H9 (cell line): ENCODE measurements at regions not wholly inside any gene's neighbourhood (a gene's known extent, or its start where the extent isn't known, plus 50 kb on each side); places are given as distances from the start of the nearest gene placed in this dataset.

Experiments used
- DNase-seq: peaks from one replicate; pipeline ENCODE4 v3.0.0-alpha.2; 2017
- H2AFZ ChIP-seq: one replicate; pipeline ENCODE4 v1.6.1; 2013; ENCODE audit warnings: mild to moderate bottlenecking, low read length, control low read depth, moderate library complexity
- H2AK5ac ChIP-seq: 2 replicates; pipeline ENCODE4 v1.6.1; 2013; ENCODE audit warnings: low read length, control low read depth, mixed read lengths; ENCODE audit not compliant: insufficient read length
- H2BK120ac ChIP-seq: one replicate; pipeline ENCODE4 v1.6.1; 2013; ENCODE audit warnings: low read depth, mild to moderate bottlenecking, low read length, control low read depth, inconsistent platforms; ENCODE audit not compliant: poor library complexity, severe bottlenecking
- H2BK12ac ChIP-seq: 2 replicates; pipeline ENCODE4 v1.6.1; 2013; ENCODE audit warnings: low read length, control low read depth, mixed read lengths, low read depth; ENCODE audit not compliant: insufficient read length
- H2BK15ac ChIP-seq: 2 replicates; pipeline ENCODE4 v1.6.1; 2013; ENCODE audit warnings: low read depth, low read length, control low read depth
- H2BK20ac ChIP-seq: one replicate; pipeline ENCODE4 v1.6.1; 2013; ENCODE audit warnings: low read depth, mild to moderate bottlenecking, low read length, control low read depth, inconsistent platforms; ENCODE audit not compliant: poor library complexity, severe bottlenecking
- H2BK5ac ChIP-seq: 2 replicates; pipeline ENCODE4 v1.6.1; 2013; ENCODE audit warnings: low read length, control low read depth, mixed read lengths; ENCODE audit not compliant: insufficient read length
- H3K14ac ChIP-seq: 2 replicates; pipeline ENCODE4 v1.6.1; 2013; ENCODE audit warnings: low read length, control low read depth; ENCODE audit not compliant: insufficient read depth
- H3K18ac ChIP-seq: 2 replicates; pipeline ENCODE4 v1.6.1; 2013; ENCODE audit warnings: low read depth, mild to moderate bottlenecking, mixed read lengths, low read length, control low read depth; ENCODE audit not compliant: insufficient read length
- H3K23ac ChIP-seq: 2 replicates; pipeline ENCODE4 v1.6.1; 2013; ENCODE audit warnings: low read length, control low read depth, mixed read lengths, low read depth; ENCODE audit not compliant: insufficient read length
- H3K23me2 ChIP-seq: 2 replicates; pipeline ENCODE4 v1.6.1; 2013; ENCODE audit warnings: low read depth, mild to moderate bottlenecking, mixed read lengths, low read length, control low read depth; ENCODE audit not compliant: insufficient read length, poor library complexity, severe bottlenecking
- H3K27ac ChIP-seq: 2 replicates; pipeline ENCODE4 v1.5.1; 2013; ENCODE audit warnings: low read length, control low read depth, mixed read lengths, low read depth; ENCODE audit not compliant: insufficient read length
- H3K27me3 ChIP-seq: 2 replicates; pipeline ENCODE4 v1.6.1; 2013; ENCODE audit warnings: low read length, control low read depth, inconsistent platforms; ENCODE audit not compliant: insufficient read depth
- H3K4ac ChIP-seq: 2 replicates; pipeline ENCODE4 v1.6.1; 2013; ENCODE audit warnings: low read depth, mild to moderate bottlenecking, control low read depth, inconsistent platforms, low read length, moderate library complexity
- H3K4me1 ChIP-seq: 2 replicates; pipeline ENCODE4 v1.6.1; 2013; ENCODE audit warnings: low read length, control low read depth, inconsistent platforms; ENCODE audit not compliant: insufficient read depth
- H3K4me2 ChIP-seq: 2 replicates; pipeline ENCODE4 v1.6.1; 2013; ENCODE audit warnings: low read length, control low read depth, mixed read lengths; ENCODE audit not compliant: insufficient read length, insufficient read depth
- H3K56ac ChIP-seq: 2 replicates; pipeline ENCODE4 v1.6.1; 2013; ENCODE audit warnings: low read depth, mild to moderate bottlenecking, mixed read lengths, low read length, control low read depth; ENCODE audit not compliant: insufficient read length
- H3K79me1 ChIP-seq: 2 replicates; pipeline ENCODE4 v1.6.1; 2013; ENCODE audit warnings: low read depth, mild to moderate bottlenecking, moderate library complexity, low read length, control low read depth, inconsistent platforms; ENCODE audit not compliant: insufficient read depth, poor library complexity, severe bottlenecking
- H3K79me2 ChIP-seq: 2 replicates; pipeline ENCODE4 v1.6.1; 2013; ENCODE audit warnings: low read length, control low read depth, inconsistent platforms; ENCODE audit not compliant: insufficient read depth
- H3K9ac ChIP-seq: 2 replicates; pipeline ENCODE4 v1.6.1; 2013; ENCODE audit warnings: low read length, control low read depth, mixed read lengths; ENCODE audit not compliant: insufficient read length; ENCODE audit errors: extremely low read depth
- H3K9me3 ChIP-seq: one replicate; pipeline ENCODE4 v1.6.1; 2013; ENCODE audit warnings: low read depth, low read length, inconsistent platforms; ENCODE audit not compliant: control insufficient read depth
- H3T11ph ChIP-seq: one replicate; pipeline ENCODE4 v1.6.1; 2013; ENCODE audit warnings: mild to moderate bottlenecking, low read length, control low read depth, inconsistent platforms
- H4K20me1 ChIP-seq: one replicate; pipeline ENCODE4 v1.6.1; 2013; ENCODE audit not compliant: control insufficient read depth, insufficient read length, insufficient read depth
- H4K5ac ChIP-seq: 2 replicates; pipeline ENCODE4 v1.6.1; 2013; ENCODE audit warnings: low read depth, mild to moderate bottlenecking, mixed read lengths, low read length, control low read depth; ENCODE audit not compliant: insufficient read length
- H4K8ac ChIP-seq: replicated peaks from 2 replicates; pipeline ENCODE4 v1.6.1; 2013; ENCODE audit warnings: low read length, control low read depth, mixed read lengths, low read depth; ENCODE audit not compliant: insufficient read length
- H4K91ac ChIP-seq: 2 replicates; pipeline ENCODE4 v1.6.1; 2013; ENCODE audit warnings: low read depth, mild to moderate bottlenecking, moderate library complexity, mixed read lengths, low read length, control low read depth; ENCODE audit not compliant: insufficient read length
- H3K27ac Mint-ChIP-seq, 3 experiments: 2 replicates in 2 of 3; 3 replicates in 1 of 3; pipeline ENCODE4 v1.8.0; 2020 to 2021; ENCODE audit warnings: mixed read lengths in 3 of 3, mild to moderate bottlenecking in 1 of 3, moderate library complexity in 1 of 3
- H3K27me3 Mint-ChIP-seq: 2 replicates; pipeline ENCODE4 v1.8.0; 2021; ENCODE audit warnings: low read depth, mild to moderate bottlenecking, moderate library complexity, mixed read lengths
- H3K36me3 Mint-ChIP-seq, 3 experiments: 2 replicates in 2 of 3; 3 replicates in 1 of 3; pipeline ENCODE4 v1.8.0; 2020 to 2021; ENCODE audit warnings: low read depth in 3 of 3, mixed read lengths in 3 of 3; ENCODE audit not compliant: insufficient read depth in 1 of 3
- H3K4me1 Mint-ChIP-seq, 2 experiments: 2 replicates each; pipeline ENCODE4 v1.8.0; 2020; ENCODE audit warnings: mixed read lengths in 2 of 2
- H3K4me3 Mint-ChIP-seq, 2 experiments: 2 replicates in 1 of 2; 3 replicates in 1 of 2; pipeline ENCODE4 v1.8.0; 2020 to 2021; ENCODE audit warnings: mild to moderate bottlenecking in 2 of 2, mixed read lengths in 2 of 2, moderate library complexity in 1 of 2
- H3K9me3 Mint-ChIP-seq, 2 experiments: 2 replicates in 1 of 2; 3 replicates in 1 of 2; pipeline ENCODE4 v1.8.0; 2020; ENCODE audit warnings: mild to moderate bottlenecking in 2 of 2, mixed read lengths in 2 of 2, moderate library complexity in 1 of 2
- WGBS: extraction: QIAGEN DNeasy Blood & Tissue Kit; methylation state at CpG from one replicate; pipeline ENCODE4 v1.1.7; 2013; ENCODE audit warnings: missing lambda C conversion rate, low lambda C conversion rate, mixed read lengths; ENCODE audit not compliant: insufficient read length; ENCODE audit errors: extremely low coverage; 5-methylcytosine and 5-hydroxymethylcytosine counted together
- TF ChIP-seq, protein P1 (sequence below): fragments of 200-600 bp; sonication (generic); conservative IDR thresholded peaks from 3 replicates; pipeline ENCODE4 v1.8.0; 2021; ENCODE audit warnings: antibody characterized with exemption, mild to moderate bottlenecking

DNA sequence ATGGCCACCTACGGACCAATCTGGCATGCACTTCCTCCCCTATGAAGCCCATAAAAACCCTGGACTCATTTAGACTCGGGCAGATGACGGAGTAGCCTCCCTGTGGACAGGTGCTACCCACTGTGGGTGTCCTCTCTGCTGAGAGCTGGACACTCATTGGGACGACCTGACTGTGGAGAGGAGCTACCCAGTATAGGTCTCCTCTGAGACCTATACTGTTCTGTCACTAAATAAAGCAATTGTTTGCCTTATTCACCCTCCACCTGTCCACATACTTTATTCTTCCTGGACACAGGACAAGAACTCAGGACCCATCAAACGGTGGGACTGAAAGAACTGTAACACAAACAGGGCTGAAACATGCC, 53.3 kb upstream of the CADM2 start:
- Mint-ChIP-seq H3K36me3 (peaks cover 0 to 8% (median 0%) of the 10 kb centered on the region in 3 experiments; a peak in 3 of 7 replicates), H3K27me3 (no peaks in the 10 kb centered on the region; the same call in 1 of the 2 replicates), H3K27ac (no peak overlapping the region), H3K9me3 (peaks cover 7 to 9% of the 10 kb centered on the region in 2 experiments), H3K4me3 (no peak overlapping the region), H3K4me1 (no peaks in the 10 kb centered on the region)
- Histone ChIP-seq H4K20me1 (no peaks in the 10 kb centered on the region), H2AFZ (no peak overlapping the region), H4K91ac (no peak overlapping the region), H3K56ac (no peak overlapping the region), H2BK120ac (no peak overlapping the region), H2AK5ac (no peak overlapping the region), H3K4me1 (no peaks in the 10 kb centered on the region), H3K23ac (no peak overlapping the region), H3K18ac (no peak overlapping the region), H2BK5ac (no peak overlapping the region), H3K27ac (no peak overlapping the region), H3K23me2 (no peaks in the 10 kb centered on the region), H2BK15ac (no peak overlapping the region), H3T11ph (no peak overlapping the region), H3K4ac (no peak overlapping the region), H4K5ac (no peak overlapping the region), H2BK20ac (no peak overlapping the region), H2BK12ac (no peak overlapping the region), H3K9me3 (no peaks in the 10 kb centered on the region), H4K8ac (no peak overlapping the region), H3K27me3 (no peaks in the 10 kb centered on the region), H3K4me2 (no peak overlapping the region), H3K9ac (no peak overlapping the region), H3K14ac (no peak overlapping the region), H3K79me1 (no peaks in the 10 kb centered on the region), H3K79me2 (no peaks in the 10 kb centered on the region)
- TF ChIP-seq, protein P1, sequence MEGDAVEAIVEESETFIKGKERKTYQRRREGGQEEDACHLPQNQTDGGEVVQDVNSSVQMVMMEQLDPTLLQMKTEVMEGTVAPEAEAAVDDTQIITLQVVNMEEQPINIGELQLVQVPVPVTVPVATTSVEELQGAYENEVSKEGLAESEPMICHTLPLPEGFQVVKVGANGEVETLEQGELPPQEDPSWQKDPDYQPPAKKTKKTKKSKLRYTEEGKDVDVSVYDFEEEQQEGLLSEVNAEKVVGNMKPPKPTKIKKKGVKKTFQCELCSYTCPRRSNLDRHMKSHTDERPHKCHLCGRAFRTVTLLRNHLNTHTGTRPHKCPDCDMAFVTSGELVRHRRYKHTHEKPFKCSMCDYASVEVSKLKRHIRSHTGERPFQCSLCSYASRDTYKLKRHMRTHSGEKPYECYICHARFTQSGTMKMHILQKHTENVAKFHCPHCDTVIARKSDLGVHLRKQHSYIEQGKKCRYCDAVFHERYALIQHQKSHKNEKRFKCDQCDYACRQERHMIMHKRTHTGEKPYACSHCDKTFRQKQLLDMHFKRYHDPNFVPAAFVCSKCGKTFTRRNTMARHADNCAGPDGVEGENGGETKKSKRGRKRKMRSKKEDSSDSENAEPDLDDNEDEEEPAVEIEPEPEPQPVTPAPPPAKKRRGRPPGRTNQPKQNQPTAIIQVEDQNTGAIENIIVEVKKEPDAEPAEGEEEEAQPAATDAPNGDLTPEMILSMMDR: no peak
- no peak for DNase-seq
- no CpG with 5 or more reads among the region's 5 CpGs for WGBS
